ENCODE measurements at regions not wholly inside any gene's neighbourhood (a gene's known extent, or its start where the extent isn't known, plus 50 kb on each side); places are given as distances from the start of the nearest gene placed in this dataset.

- TF ChIP-seq JUND (IDR thresholded peaks at IDR 0.05), result no peak
- no peak for TF ChIP-seq EZH2 (IDR thresholded peaks at IDR 0.05)
- no peak for TF ChIP-seq EZH2phosphoT487 (IDR thresholded peaks at IDR 0.05; ENCODE audit: borderline replicate concordance)
- TF ChIP-seq SIN3A (IDR thresholded peaks at IDR 0.05; ENCODE audit: low read depth), result no peak
- TF ChIP-seq ELF1 (IDR thresholded peaks at IDR 0.05; ENCODE audit: borderline replicate concordance, low read depth), result no peak
- no peak for TF ChIP-seq RAD21 (IDR thresholded peaks at IDR 0.05; ENCODE audit: low read depth)
- TF ChIP-seq MAX (IDR thresholded peaks at IDR 0.05), result no peak
These were observed 466.7 kb upstream of the NFIA start for GRCh38 chr1:60615666-60616065.

Measured in HCT116 (cell line).